B cell (primary cell): ENCODE measurements at regions not wholly inside any gene's neighbourhood (a gene's known extent, or its start where the extent isn't known, plus 50 kb on each side); places are given as distances from the start of the nearest gene placed in this dataset.
"Not testable (repeated sequence)": the region's sequence is repeated elsewhere in the genome, so short reads cannot be mapped to it uniquely, and the experiment has no call there.

ENCODE experiments used
- CTCF ChIP-seq: fragments of 200-600 bp; IDR thresholded peaks from one replicate; pipeline ENCODE4 v1.8.0; 2022; ENCODE audit warnings: antibody characterized with exemption, mild to moderate bottlenecking
- EZH2 ChIP-seq: IDR thresholded peaks from 2 replicates; pipeline ENCODE4 v1.6.1; 2012; ENCODE audit warnings: borderline replicate concordance, low read depth, mild to moderate bottlenecking, moderate library complexity, low read length; ENCODE audit not compliant: insufficient read depth, poor library complexity, severe bottlenecking

GRCh38 chr9:42371417-42371816 is 188.0 kb downstream of the SPATA31A6 start:
- not testable (repeated sequence) for TF ChIP-seq CTCF, EZH2
